ENCODE measurements at regions not wholly inside any gene's neighbourhood (a gene's known extent, or its start where the extent isn't known, plus 50 kb on each side); places are given as distances from the start of the nearest gene placed in this dataset.

- TF ChIP-seq POLR2A (IDR thresholded peaks at IDR 0.05), result no peak
- no peak for TF ChIP-seq EP300 (IDR thresholded peaks at IDR 0.05)
- TF ChIP-seq POLR2AphosphoS5 (IDR thresholded peaks at IDR 0.05), result no peak
- no peak for TF ChIP-seq CTCF (IDR thresholded peaks at IDR 0.05)
- no peaks in the 10 kb centered on the region for H3K4me1 ChIP-seq
- H3K4me3 ChIP-seq, result no peak overlapping the region
- no peak for DNase-seq
- intact Hi-C loops (cut with DNase I; ENCODE audit: low total_unique reads), result no loop called here
- H3K36me3 ChIP-seq, result no peaks in the 10 kb centered on the region
- peaks cover 0 to 54% (median 0%) of the 10 kb centered on the region in 3 donors for H3K27me3 ChIP-seq
- H3K9me3 ChIP-seq, result no peaks in the 10 kb centered on the region
- WGBS, 5 donors, result 79 to 97% (median 85%) methylated on average over 6 to 7 of the region's 7 CpGs
- H3K27ac ChIP-seq, result no peak overlapping the region
Measured at GRCh38 chr14:101289911-101290310, 271.4 kb upstream of the DIO3 start.

- TF ChIP-seq CTCF (IDR thresholded peaks at IDR 0.05) (no peak), POLR2AphosphoS5 (IDR thresholded peaks at IDR 0.05) (no peak), POLR2A (IDR thresholded peaks at IDR 0.05) (no peak), EP300 (IDR thresholded peaks at IDR 0.05) (no peak)
- Histone ChIP-seq H3K36me3 (no peaks in the 10 kb centered on the region), H3K9me3 (peaks cover 0 to 4% (median 0%) of the 10 kb centered on the region in 4 donors), H3K27me3 (peaks cover 0 to 57% (median 0%) of the 10 kb centered on the region in 3 donors), H3K4me3 (no peak overlapping the region), H3K27ac (no peak overlapping the region), H3K4me1 (no peaks in the 10 kb centered on the region)
- intact Hi-C loops (cut with DNase I; ENCODE audit: low total_unique reads), result no loop called here
- 72 to 93% (median 81%) methylated on average over 6 of the region's 6 CpGs for WGBS, 5 donors
- no peak for DNase-seq
Measured at GRCh38 chr14:101290611-101291010, 270.7 kb upstream of the DIO3 start.

- WGBS, 5 donors, result 47 to 61% (median 50%) methylated on average over 3 of the region's 3 CpGs
- intact Hi-C loops (cut with DNase I; ENCODE audit: low total_unique reads), result no loop called here
- TF ChIP-seq POLR2A (IDR thresholded peaks at IDR 0.05), result no peak
- DNase-seq, result no peak
- no peak overlapping the region for H3K27ac ChIP-seq
- H3K27me3 ChIP-seq, result peaks cover 0 to 51% (median 0%) of the 10 kb centered on the region in 3 donors
- H3K4me3 ChIP-seq, result no peak overlapping the region
- peaks cover 0 to 7% (median 2%) of the 10 kb centered on the region in 4 donors for H3K9me3 ChIP-seq
- H3K36me3 ChIP-seq, result no peaks in the 10 kb centered on the region
- H3K4me1 ChIP-seq, result no peaks in the 10 kb centered on the region
Measured at GRCh38 chr14:101291390-101291789, 269.9 kb upstream of the DIO3 start.

- Histone ChIP-seq H3K4me3 (no peak overlapping the region), H3K36me3 (no peaks in the 10 kb centered on the region), H3K4me1 (no peaks in the 10 kb centered on the region), H3K27ac (no peak overlapping the region), H3K9me3 (peaks cover 0 to 18% (median 11%) of the 10 kb centered on the region in 4 donors), H3K27me3 (peaks cover 0 to 43% (median 0%) of the 10 kb centered on the region in 3 donors)
- intact Hi-C loops (cut with DNase I; ENCODE audit: low total_unique reads), result no loop called here
- no peak for TF ChIP-seq POLR2A (IDR thresholded peaks at IDR 0.05)
- no peak for TF ChIP-seq CTCF (IDR thresholded peaks at IDR 0.05)
- no peak for DNase-seq
- 74 to 81% (median 77%) methylated on average over 5 of the region's 5 CpGs for WGBS, 5 donors
Measured at GRCh38 chr14:101292448-101292847, 268.8 kb upstream of the DIO3 start.

- H3K4me1 ChIP-seq, result no peaks in the 10 kb centered on the region
- no peak for DNase-seq
- H3K27ac ChIP-seq, result no peak overlapping the region
- intact Hi-C loops (cut with DNase I; ENCODE audit: low total_unique reads), result no loop called here
- no peak for TF ChIP-seq CTCF (IDR thresholded peaks at IDR 0.05)
- no peak for TF ChIP-seq POLR2AphosphoS5 (IDR thresholded peaks at IDR 0.05)
- TF ChIP-seq POLR2A (IDR thresholded peaks at IDR 0.05), result no peak
- no peak for TF ChIP-seq EP300 (IDR thresholded peaks at IDR 0.05)
- no peak overlapping the region for H3K4me3 ChIP-seq
- peaks cover 0 to 24% (median 21%) of the 10 kb centered on the region in 4 donors for H3K9me3 ChIP-seq
- H3K36me3 ChIP-seq, result no peaks in the 10 kb centered on the region
- peaks cover 0 to 37% (median 0%) of the 10 kb centered on the region in 3 donors for H3K27me3 ChIP-seq
Measured at GRCh38 chr14:101293605-101294004, 267.7 kb upstream of the DIO3 start.
